ENCODE measurements at regions not wholly inside any gene's neighbourhood (a gene's known extent, or its start where the extent isn't known, plus 50 kb on each side); places are given as distances from the start of the nearest gene placed in this dataset.
"Not testable (repeated sequence)": the region's sequence is repeated elsewhere in the genome, so short reads cannot be mapped to it uniquely, and the experiment has no call there.

DNA sequence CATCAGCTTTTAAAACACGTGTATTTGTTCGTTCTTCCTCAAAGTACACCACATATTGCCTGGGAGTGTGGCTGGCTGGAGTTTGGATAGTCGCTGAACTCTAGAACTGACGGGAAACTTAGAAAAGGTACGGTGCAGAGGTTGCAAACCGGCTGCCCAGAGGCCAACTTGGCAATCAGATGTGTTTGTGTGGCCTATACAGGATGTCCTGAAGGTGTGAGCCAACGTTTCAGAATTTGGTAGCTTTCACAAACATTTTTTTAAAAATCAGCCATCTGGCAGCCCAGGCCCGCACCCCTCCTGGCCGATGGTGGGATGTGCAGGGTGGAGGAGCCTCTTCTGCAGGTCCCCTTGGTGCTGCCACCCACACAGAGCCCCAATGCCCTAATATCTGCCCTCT is 73.6 kb upstream of the SLC25A33 start:
- Histone ChIP-seq H2AFZ (ENCODE audit: low read length) (no peak overlapping the region), H3F3A (ENCODE audit: low read depth) (no peaks in the 10 kb centered on the region), H3K9me3 (ENCODE audit: insufficient read depth, low read depth, low read length) (no peaks in the 10 kb centered on the region), H3K27me3 (ENCODE audit: insufficient read depth, low read length, poor library complexity, severe bottlenecking) (no peaks in the 10 kb centered on the region), H3K9me2 (replicated peaks; ENCODE audit: low read depth, low read length) (no peaks in the 10 kb centered on the region), H3K9ac (ENCODE audit: low read depth, low read length, poor library complexity, severe bottlenecking) (no peak overlapping the region), H3K36me3 (ENCODE audit: insufficient read depth, low read length) (no peaks in the 10 kb centered on the region), H3K4me3 (ENCODE audit: low read length, poor library complexity, severe bottlenecking) (no peak overlapping the region), H3K4me1 (ENCODE audit: insufficient read depth, low read length, poor library complexity, severe bottlenecking) (no peaks in the 10 kb centered on the region), H3K79me2 (ENCODE audit: insufficient read depth, low read length) (no peaks in the 10 kb centered on the region), H4K20me1 (ENCODE audit: insufficient read depth, low read length, poor library complexity, severe bottlenecking) (no peaks in the 10 kb centered on the region), H3K4me2 (ENCODE audit: low read depth, low read length, poor library complexity, severe bottlenecking) (no peak overlapping the region)
- no peak for TF ChIP-seq EZH2phosphoT487 (IDR thresholded peaks at IDR 0.05; ENCODE audit: borderline replicate concordance)
- TF ChIP-seq, protein P1, sequence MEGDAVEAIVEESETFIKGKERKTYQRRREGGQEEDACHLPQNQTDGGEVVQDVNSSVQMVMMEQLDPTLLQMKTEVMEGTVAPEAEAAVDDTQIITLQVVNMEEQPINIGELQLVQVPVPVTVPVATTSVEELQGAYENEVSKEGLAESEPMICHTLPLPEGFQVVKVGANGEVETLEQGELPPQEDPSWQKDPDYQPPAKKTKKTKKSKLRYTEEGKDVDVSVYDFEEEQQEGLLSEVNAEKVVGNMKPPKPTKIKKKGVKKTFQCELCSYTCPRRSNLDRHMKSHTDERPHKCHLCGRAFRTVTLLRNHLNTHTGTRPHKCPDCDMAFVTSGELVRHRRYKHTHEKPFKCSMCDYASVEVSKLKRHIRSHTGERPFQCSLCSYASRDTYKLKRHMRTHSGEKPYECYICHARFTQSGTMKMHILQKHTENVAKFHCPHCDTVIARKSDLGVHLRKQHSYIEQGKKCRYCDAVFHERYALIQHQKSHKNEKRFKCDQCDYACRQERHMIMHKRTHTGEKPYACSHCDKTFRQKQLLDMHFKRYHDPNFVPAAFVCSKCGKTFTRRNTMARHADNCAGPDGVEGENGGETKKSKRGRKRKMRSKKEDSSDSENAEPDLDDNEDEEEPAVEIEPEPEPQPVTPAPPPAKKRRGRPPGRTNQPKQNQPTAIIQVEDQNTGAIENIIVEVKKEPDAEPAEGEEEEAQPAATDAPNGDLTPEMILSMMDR (conservative IDR thresholded peaks at IDR 0.05; ENCODE audit: low read length), result no peak; the same call in 1 of the 2 replicates

DNA sequence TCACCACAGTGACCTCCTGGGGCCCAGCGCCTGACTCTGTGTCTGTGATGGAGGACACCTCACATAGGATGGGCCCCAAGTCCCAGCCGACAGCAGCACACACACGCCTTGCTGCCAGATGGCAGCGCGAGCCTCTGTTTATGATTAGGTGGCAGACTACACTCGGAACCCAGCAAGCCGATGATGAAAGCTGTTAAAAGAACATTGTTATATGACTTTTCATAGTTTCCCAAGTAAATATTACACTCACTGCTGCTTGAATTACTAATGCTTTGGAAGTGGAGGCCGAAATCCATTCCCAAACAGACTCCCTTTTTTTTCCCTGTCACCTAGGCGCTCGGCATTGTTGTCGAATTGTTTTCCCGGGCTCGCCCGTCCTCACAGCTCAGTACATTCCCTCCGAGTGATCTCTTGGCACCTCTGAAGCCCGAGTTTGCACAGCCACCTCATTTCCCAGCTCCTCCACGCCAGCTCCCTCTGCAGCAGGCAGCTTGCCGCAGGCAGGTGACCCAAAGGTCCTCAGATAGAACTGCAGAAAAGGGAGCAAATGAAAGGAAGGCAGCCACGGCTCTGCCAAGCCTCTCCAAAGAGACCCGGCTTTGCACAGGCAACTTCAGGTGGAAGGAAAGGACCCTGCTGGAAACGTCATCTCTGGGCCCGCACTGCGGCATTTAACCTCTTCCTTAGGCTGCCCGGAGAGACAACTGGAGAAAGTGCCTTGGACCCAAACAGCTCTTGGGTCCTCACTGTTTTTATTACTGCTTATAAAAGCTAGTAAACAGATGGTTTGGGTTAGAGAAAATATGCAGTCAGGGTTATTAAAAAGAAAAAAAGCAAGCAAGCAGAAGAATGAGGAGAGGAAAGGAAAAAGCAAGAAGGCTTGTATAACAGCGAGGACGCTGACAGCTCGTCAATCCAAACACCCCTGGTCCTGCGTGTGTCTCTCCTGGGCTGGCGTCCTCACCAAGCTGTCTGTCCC is 72.2 kb upstream of the SLC25A33 start:
- H3K9ac ChIP-seq (ENCODE audit: low read depth, low read length, poor library complexity, severe bottlenecking), result no peak overlapping the region
- no peaks in the 10 kb centered on the region for H3K79me2 ChIP-seq (ENCODE audit: insufficient read depth, low read length)
- no peaks in the 10 kb centered on the region for H3K27me3 ChIP-seq (ENCODE audit: insufficient read depth, low read length, poor library complexity, severe bottlenecking)
- H3K36me3 ChIP-seq (ENCODE audit: insufficient read depth, low read length), result no peaks in the 10 kb centered on the region
- no peaks in the 10 kb centered on the region for H3K9me3 ChIP-seq (ENCODE audit: insufficient read depth, low read depth, low read length)
- no peak overlapping the region for H2AFZ ChIP-seq (ENCODE audit: low read length)
- TF ChIP-seq, protein P1 (conservative IDR thresholded peaks at IDR 0.05; ENCODE audit: low read length), result no peak
- TF ChIP-seq EZH2phosphoT487 (IDR thresholded peaks at IDR 0.05; ENCODE audit: borderline replicate concordance), result no peak
- H4K20me1 ChIP-seq (ENCODE audit: insufficient read depth, low read length, poor library complexity, severe bottlenecking), result no peaks in the 10 kb centered on the region
- no peaks in the 10 kb centered on the region for H3K9me2 ChIP-seq (replicated peaks; ENCODE audit: low read depth, low read length)
- no peak overlapping the region for H3K4me2 ChIP-seq (ENCODE audit: low read depth, low read length, poor library complexity, severe bottlenecking)
- no peaks in the 10 kb centered on the region for H3K4me1 ChIP-seq (ENCODE audit: insufficient read depth, low read length, poor library complexity, severe bottlenecking)
- H3F3A ChIP-seq (ENCODE audit: low read depth), result no peaks in the 10 kb centered on the region
- no peak overlapping the region for H3K4me3 ChIP-seq (ENCODE audit: low read length, poor library complexity, severe bottlenecking)

DNA sequence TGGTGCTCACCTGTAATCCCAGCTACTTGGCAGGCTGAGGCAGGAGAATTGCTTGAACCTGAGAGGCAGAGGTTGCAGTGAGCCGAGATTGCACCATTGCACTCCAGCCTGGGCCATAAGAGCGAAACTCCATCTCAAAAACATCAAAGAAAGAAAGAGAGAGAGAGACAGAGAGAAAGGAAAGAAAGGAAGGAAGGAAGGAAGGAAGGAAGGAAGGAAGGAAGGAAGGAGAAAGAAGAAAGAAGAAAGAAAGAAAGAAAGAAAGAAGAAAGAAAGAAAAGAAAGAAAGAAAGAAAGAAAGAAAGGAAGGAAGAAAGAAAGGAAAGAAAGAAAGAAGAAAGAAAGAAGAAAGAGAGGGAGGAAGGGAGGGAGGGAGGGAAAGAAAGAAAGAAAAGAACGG is 69.4 kb upstream of the SLC25A33 start:
- not testable (repeated sequence) for H3K36me3 ChIP-seq (ENCODE audit: insufficient read depth, low read length); H3K27me3 ChIP-seq (ENCODE audit: insufficient read depth, low read length, poor library complexity, severe bottlenecking); H3K9me3 ChIP-seq (ENCODE audit: insufficient read depth, low read depth, low read length); H2AFZ ChIP-seq (ENCODE audit: low read length); H3K79me2 ChIP-seq (ENCODE audit: insufficient read depth, low read length); H3K9me2 ChIP-seq (replicated peaks; ENCODE audit: low read depth, low read length); H3K4me3 ChIP-seq (ENCODE audit: low read length, poor library complexity, severe bottlenecking); H3K9ac ChIP-seq (ENCODE audit: low read depth, low read length, poor library complexity, severe bottlenecking); H3K4me2 ChIP-seq (ENCODE audit: low read depth, low read length, poor library complexity, severe bottlenecking); H3F3A ChIP-seq (ENCODE audit: low read depth); H3K4me1 ChIP-seq (ENCODE audit: insufficient read depth, low read length, poor library complexity, severe bottlenecking); H4K20me1 ChIP-seq (ENCODE audit: insufficient read depth, low read length, poor library complexity, severe bottlenecking)
